ENCODE measurements at regions not wholly inside any gene's neighbourhood (a gene's known extent, or its start where the extent isn't known, plus 50 kb on each side); places are given as distances from the start of the nearest gene placed in this dataset.
"Not testable (repeated sequence)": the region's sequence is repeated elsewhere in the genome, so short reads cannot be mapped to it uniquely, and the experiment has no call there.

GRCh38 chr6:72534236-72534635 is 87.6 kb upstream of the KCNQ5 start:
- no peak for DNase-seq

GRCh38 chr6:72535124-72535523 is 86.7 kb upstream of the KCNQ5 start:
- DNase-seq, result no peak

GRCh38 chr6:72547020-72547419 is 74.8 kb upstream of the KCNQ5 start:
- no peak for DNase-seq

- no peak for DNase-seq
Observed at GRCh38 chr6:72551470-72551869, 70.4 kb upstream of the KCNQ5 start.

DNA sequence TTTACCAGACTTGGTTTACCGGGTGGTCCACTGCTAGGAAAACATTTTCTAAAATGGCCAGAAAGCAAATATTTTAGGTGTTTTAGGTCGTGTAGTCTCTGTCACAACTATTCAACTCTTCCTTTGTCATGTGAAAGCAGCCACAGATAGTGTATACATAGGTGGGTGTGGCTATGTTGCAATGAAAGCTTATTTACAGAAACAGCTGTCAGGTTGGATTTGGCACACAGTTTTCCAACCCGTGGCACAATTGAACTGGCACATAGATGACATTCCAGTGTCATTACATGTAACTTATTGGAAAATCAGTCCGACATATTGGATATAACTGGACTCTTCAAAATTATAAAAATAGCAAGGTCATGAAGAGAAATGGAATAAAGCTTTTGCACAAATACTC is 68.9 kb upstream of the KCNQ5 start:
- no peak for DNase-seq

DNA sequence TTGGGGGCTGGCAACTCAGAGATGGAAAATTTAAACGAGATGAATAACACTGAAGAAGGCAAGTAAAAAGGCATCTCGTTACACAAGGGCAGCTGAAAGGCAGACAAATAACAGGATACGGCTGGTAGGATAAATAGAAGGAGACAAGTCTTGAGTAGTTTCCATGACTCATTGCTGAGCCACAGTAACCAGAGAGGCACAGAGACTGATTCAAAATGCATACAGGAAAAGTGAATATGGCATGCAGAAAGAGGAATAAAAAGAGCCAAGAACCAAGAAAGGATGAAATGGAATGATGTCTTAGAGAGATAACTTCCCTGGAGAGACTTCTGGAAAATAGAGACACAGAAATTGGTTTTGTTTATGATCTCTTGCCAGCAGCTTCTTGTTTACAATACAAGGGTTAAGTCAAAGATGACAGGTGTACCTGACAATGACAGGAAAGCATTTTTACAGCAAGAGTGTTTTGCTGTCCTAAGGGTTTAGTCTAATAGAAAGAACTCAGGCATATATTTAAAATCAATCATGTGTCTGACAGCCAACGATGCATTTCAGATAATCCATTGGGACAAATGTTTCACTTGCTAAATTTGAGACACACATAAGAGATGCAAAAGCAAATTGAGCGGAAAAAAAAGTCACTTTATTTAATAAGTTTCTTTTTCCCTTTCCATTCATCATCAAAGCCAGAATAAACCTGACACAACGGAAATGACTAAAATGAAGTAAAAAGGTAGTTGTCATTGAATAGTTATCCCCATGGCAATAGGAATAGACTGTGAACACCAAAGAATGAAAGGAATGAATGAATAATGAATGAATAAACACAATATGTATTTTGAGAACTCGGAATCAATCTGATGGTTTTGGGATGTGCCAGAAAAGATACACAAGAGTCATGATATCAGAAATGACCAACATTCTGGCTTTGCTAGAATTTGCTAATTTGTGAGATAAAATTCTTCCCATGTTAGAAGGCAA is 68.0 kb upstream of the KCNQ5 start:
- DNase-seq, result no peak

DNA sequence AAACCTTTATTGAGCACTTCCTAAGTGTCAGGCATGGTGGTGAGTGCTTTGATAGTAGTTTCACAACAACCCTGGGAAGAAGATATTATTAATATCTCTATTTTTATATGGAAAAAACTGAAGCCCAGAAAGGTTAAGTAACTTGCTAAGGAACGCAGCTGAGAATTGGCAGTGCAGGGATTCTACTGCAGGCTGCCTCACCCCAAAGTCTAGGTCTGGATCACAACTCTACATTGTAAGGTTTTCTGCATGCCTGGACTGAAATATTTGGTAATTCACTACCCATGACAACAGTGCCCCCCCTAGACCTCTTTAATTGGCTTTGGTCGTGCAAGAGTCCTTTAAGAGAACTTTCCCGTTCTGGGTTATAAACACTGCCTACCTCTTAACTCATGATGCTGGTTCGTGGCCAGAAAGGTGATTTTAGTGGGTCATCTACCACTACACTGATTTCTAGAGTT is 67.1 kb upstream of the KCNQ5 start:
- DNase-seq, result no peak

DNA sequence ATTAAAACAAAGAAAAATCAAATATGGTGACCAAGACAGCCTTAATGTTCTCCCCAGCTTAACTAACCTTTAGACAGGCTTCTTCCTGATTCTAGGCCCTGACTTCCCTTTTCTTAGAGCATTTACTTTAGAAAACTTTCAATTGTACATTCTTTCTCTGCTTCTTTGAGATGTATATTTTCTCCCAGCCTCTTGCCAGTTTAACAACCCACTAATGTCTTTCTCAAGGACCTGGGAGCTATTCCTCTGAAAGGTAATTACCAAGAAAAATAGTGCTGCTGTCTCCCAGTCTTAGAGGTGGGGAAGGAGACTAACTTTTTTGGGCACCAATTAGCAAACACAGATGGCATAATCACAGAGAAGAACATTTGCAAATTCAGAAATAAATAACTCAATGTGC is 62.8 kb upstream of the KCNQ5 start:
- no peak for DNase-seq

DNA sequence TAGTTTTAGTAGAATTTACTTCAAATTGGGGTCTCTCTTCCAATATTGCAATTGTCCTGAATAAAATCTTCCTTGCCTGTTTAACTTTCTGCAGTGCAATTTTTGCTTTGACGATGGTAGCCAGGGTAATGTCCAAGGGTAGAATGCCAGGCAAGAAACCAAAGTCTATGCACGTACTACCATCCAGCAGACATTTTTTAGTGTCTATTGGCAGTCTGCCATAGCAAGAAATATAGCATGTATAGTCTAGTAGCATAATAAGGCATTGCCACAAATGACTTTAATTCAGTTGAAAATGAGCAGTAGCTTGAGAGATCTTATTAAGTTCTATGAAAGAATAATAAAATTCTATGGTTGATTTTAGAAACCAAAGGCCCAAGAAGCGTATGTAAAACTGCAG is 62.3 kb upstream of the KCNQ5 start:
- no peak for DNase-seq

GRCh38 chr6:72560721-72561593 is 60.9 kb upstream of the KCNQ5 start:
- DNase-seq, result no peak

- no peak for DNase-seq
Observed at GRCh38 chr6:72561629-72562028, 60.2 kb upstream of the KCNQ5 start.

GRCh38 chr6:72564231-72564630 is 57.6 kb upstream of the KCNQ5 start:
- no peak for DNase-seq

GRCh38 chr6:72571993-72572392 is 49.9 kb upstream of the KCNQ5 start:
- not testable (repeated sequence) for DNase-seq
